GM12873 (cell line): ENCODE measurements at regions not wholly inside any gene's neighbourhood (a gene's known extent, or its start where the extent isn't known, plus 50 kb on each side); places are given as distances from the start of the nearest gene placed in this dataset.

Experiments
- TF ChIP-seq, protein P1 (sequence below): IDR thresholded peaks from 2 replicates; pipeline ENCODE4 v1.5.1; 2012; ENCODE audit warnings: low read depth, mild to moderate bottlenecking, moderate library complexity, low read length, control low read depth; ENCODE audit not compliant: insufficient read depth; ENCODE audit errors: missing control alignments

DNA sequence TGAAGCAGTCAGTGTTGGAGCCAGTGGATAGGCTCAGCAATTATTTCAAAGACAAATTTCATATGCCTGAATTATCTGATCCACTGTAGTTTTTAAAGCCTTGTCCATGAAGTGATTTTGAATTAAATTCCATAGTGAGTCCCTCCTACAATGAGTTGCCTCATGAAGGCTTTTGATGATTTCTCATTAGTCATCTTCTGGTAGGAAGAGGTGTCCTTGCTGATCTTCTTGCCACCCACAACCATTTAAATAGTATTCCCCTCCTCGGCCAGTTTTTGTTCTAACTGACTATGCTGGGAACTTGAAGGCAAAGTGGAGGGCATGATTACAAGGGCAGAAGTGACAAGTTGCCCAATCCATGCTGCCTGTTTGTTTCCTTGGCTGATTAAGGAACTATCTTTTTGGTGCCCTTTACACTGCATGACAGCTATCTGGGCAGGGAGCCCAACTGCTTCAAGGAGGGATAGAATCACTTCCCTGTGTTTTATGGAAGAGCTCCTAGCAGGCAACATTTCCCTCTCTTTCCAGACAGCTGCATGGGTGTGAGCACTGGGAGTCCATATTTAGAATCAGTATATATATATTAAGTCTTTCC, 617.5 kb downstream of the ZPLD1 start:
- TF ChIP-seq, protein P1, sequence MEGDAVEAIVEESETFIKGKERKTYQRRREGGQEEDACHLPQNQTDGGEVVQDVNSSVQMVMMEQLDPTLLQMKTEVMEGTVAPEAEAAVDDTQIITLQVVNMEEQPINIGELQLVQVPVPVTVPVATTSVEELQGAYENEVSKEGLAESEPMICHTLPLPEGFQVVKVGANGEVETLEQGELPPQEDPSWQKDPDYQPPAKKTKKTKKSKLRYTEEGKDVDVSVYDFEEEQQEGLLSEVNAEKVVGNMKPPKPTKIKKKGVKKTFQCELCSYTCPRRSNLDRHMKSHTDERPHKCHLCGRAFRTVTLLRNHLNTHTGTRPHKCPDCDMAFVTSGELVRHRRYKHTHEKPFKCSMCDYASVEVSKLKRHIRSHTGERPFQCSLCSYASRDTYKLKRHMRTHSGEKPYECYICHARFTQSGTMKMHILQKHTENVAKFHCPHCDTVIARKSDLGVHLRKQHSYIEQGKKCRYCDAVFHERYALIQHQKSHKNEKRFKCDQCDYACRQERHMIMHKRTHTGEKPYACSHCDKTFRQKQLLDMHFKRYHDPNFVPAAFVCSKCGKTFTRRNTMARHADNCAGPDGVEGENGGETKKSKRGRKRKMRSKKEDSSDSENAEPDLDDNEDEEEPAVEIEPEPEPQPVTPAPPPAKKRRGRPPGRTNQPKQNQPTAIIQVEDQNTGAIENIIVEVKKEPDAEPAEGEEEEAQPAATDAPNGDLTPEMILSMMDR, result no peak

DNA sequence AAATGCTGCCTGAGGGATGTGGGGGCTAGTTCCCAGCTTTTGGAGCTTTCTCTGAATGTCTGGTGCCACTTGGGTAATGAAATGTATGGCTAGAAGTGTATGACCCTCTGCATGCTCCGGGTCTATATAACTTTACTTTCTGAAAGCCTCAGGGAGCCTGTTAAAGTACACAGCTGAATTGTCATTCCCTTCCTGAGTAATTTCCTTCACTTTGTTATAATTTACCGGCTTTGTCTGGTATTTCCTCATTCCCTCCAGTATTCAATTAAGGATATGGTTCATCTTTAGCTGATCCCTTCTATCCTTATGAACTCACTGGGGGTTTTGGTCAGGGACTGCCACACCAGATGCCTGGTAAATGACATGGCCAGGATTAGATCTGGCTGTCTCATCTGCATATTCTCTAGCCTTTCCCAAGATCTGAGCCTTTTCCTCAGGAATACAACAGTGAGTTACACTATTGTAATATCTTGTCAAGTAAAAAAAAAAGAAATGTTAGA, 620.3 kb downstream of the ZPLD1 start:
- TF ChIP-seq, protein P1, result no peak

DNA sequence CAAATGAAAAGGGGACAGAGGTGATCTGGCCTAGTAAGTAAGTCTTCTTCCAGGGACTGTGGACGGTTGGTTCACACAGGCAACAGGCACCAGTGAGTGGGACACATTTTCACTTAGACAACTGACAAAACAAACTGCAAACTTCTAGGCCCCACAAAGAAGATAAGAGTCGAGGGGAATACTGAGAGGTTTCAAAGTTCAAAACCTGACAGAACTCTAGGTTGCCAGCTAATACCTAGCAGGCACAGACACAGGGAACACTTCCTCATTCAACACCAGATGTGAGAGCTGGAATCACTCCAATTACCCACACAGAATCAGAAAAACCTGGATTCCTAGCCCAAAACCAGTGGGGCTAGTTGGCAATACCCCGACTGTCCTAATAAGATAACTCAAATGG, 621.7 kb downstream of the ZPLD1 start:
- TF ChIP-seq, protein P1, result no peak

DNA sequence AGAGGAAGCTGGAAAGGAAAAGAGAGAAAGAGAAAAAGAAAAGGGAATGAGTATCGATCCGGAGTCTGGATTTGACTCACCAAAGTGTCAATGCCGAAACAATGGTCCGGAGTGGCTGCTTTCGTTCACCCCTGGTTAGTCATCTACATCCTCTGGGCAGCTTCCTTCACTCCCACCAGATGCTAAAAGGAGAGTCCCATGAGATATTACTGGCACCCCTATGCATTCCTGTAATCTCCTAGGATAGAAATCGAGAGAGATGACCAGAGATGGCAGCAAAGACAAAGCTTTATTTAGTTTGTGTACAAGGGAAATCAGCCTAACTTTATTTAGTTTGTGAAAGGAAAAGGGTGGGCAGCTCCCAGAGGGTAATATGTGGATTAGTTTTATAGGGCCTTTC, 622.2 kb downstream of the ZPLD1 start:
- TF ChIP-seq, protein P1, result no peak

DNA sequence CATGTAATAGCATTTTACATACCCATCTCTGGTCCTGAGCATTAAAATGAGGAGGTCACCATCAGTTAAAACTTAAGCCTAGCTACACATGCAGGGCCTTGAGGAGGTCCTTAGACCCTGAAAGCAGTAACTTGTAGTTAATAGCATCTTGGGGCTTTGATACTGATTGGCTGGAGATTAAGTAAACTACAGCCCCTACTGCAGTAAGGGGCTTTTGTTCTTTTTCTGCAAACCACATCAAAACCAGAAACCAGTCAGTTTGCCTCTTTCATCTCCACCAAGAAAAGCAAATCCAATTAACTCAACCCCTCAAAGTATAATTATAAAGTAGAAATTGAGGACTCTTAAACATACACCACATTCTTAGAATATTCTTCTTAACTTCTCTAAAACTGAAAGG, 622.7 kb downstream of the ZPLD1 start:
- TF ChIP-seq, protein P1, result no peak

DNA sequence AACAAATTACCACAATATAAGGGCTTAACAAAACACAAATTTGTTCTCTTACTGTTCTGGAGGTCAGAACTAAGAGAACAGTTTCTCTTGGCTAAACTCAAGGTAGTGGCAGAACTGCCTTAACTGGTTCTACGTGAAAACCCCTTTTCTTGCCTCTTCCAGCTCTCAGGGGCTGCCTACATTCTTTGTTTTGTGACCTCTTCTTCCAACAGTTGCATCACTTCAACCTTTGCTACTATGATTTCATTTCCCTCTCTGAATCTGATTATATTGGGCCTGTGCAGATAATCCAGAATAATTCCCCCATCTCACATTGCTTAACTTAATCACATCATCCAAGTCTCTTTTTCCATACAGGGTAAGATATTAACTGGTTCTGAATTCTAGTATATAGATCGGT, 624.6 kb downstream of the ZPLD1 start:
- TF ChIP-seq, protein P1, result no peak

DNA sequence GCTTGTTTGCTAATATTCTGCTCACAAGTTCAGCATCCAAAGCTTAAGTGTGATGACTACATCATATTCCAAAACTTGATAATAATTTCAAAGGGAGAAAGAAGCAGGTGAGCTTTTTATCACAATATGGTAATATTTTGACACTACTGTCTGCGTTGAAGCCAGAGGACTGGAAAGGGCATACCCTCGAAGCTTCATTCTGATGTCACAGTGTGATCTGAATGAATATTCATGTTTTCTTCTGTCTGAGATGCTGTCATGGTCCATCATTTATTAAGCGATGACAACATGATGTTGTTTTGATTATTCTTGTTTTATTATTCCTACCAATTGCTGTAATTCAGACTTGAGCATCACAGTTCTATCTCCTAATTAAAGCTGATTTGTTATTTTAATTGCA, 625.4 kb downstream of the ZPLD1 start:
- TF ChIP-seq, protein P1, result no peak

DNA sequence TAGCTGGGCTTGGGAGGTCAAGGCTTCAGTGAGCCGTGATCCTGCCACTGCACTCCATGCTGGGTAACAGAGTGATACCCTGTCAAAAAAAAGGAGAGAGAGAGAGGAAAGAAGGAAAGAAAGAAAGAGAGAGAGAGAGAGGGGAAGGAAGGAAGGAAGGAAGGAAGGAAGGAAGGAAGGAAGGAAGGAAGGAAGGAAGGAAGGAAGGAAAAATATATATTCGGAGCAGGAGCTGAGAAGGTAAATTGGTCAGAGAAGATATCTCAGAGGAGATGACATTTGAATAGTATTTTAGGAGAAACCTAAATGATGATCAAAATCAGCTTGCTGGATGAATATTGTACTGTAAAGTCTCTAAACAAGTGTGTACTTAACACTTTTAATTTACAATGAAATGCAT, 633.1 kb downstream of the ZPLD1 start:
- TF ChIP-seq, protein P1, result no peak
